Endothelial cell of umbilical vein (primary cell): ENCODE measurements at regions not wholly inside any gene's neighbourhood (a gene's known extent, or its start where the extent isn't known, plus 50 kb on each side); places are given as distances from the start of the nearest gene placed in this dataset.

Experiments
- BruUV-seq: library from RNA; stranded (reverse); fragments of 400-500 nt; replicated peaks from 2 replicates; lab custom pipeline; 2021; lab: Mats Ljungman, UMichigan
- CTCF ChIA-PET: fragments of 300-600, 350-600 bp; sonication (Branson Sonifier 250); formaldehyde crosslinking; loops from one replicate; lab custom pipeline; 2021; ENCODE audit warnings: antibody characterized with exemption, inconsistent platforms; lab: Charles Lee
- POLR2A ChIA-PET: fragments of 300-600, 350-600 bp; sonication (Branson Sonifier 250); formaldehyde crosslinking; loops from one replicate; lab custom pipeline; 2021; ENCODE audit warnings: antibody characterized with exemption, inconsistent platforms; lab: Charles Lee
- DNase-seq: peaks from one replicate; pipeline ENCODE4 v3.0.0-alpha.2; 2011; ENCODE audit warnings: low read depth, low spot score
- FAIRE-seq: peaks from 2 replicates; lab custom pipeline; 2011; peaks lifted over from hg19 to GRCh38; lab: Jason Lieb, UNC
- H2AFZ ChIP-seq: 2 replicates; pipeline ENCODE4 v1.6.0; 2012; ENCODE audit warnings: low read depth, low read length, control low read depth, inconsistent platforms
- H3K27ac ChIP-seq: 2 replicates; pipeline ENCODE4 v1.5.1; 2011; ENCODE audit warnings: low read depth, mild to moderate bottlenecking, control low read depth, low read length, moderate library complexity; ENCODE audit not compliant: insufficient read depth
- H3K27me3 ChIP-seq, 2 experiments: 2 replicates each; pipeline versions ENCODE4 v1.6.0 to v1.6.1; 2011; ENCODE audit warnings: low read length in 2 of 2, mixed read lengths in 1 of 2; ENCODE audit not compliant: control insufficient read depth in 2 of 2, insufficient read depth in 2 of 2
- H3K36me3 ChIP-seq, 2 experiments: 2 replicates in 1 of 2; 3 replicates in 1 of 2; pipeline ENCODE4 v1.5.1; 2011; ENCODE audit warnings: low read length in 2 of 2, mild to moderate bottlenecking in 1 of 2, moderate library complexity in 1 of 2; ENCODE audit not compliant: control insufficient read depth in 2 of 2, insufficient read depth in 2 of 2; ENCODE audit errors: extremely low read depth in 1 of 2
- H3K4me1 ChIP-seq: 3 replicates; pipeline ENCODE4 v1.5.1; 2011; ENCODE audit warnings: mild to moderate bottlenecking, low read length; ENCODE audit not compliant: control insufficient read depth, insufficient read depth; ENCODE audit errors: extremely low read depth
- H3K4me2 ChIP-seq: 2 replicates; pipeline ENCODE4 v1.6.1; 2011; ENCODE audit warnings: low read length, control low read depth, mixed read lengths; ENCODE audit not compliant: insufficient read depth
- H3K4me3 ChIP-seq, 3 experiments: fragments of 200-600 bp in 1 of 3; sonication (generic), shearing (Covaris generic) in 1 of 3; replicated peaks in 1 of 3; 2 replicates each; pipeline ENCODE4 v1.5.1; 2011 to 2016; ENCODE audit warnings: control low read depth in 3 of 3, low read length in 3 of 3, mild to moderate bottlenecking in 2 of 3, inconsistent platforms in 1 of 3, low read depth in 1 of 3, moderate library complexity in 1 of 3; ENCODE audit not compliant: insufficient read depth in 1 of 3
- H3K79me2 ChIP-seq: 2 replicates; pipeline ENCODE4 v1.6.0; 2012; ENCODE audit warnings: low read length, inconsistent platforms; ENCODE audit not compliant: control insufficient read depth, insufficient read depth
- H3K9ac ChIP-seq: replicated peaks from 2 replicates; pipeline ENCODE3; 2011; ENCODE audit warnings: low read length, control low read depth; ENCODE audit not compliant: insufficient read depth; ENCODE audit errors: extremely low read depth
- H3K9me1 ChIP-seq: replicated peaks from 3 replicates; pipeline ENCODE4 v1.6.0; 2011; ENCODE audit warnings: mild to moderate bottlenecking, low read length; ENCODE audit not compliant: control insufficient read depth, insufficient read depth; ENCODE audit errors: extremely low read depth
- H3K9me3 ChIP-seq: replicated peaks from 2 replicates; pipeline ENCODE4 v1.5.1; 2012; ENCODE audit warnings: low read length, inconsistent platforms; ENCODE audit not compliant: control insufficient read depth, insufficient read depth
- H4K20me1 ChIP-seq: replicated peaks from 2 replicates; pipeline ENCODE3; 2011; ENCODE audit warnings: mild to moderate bottlenecking, low read length; ENCODE audit not compliant: control insufficient read depth, insufficient read depth; ENCODE audit errors: extremely low read depth
- CTCF ChIP-seq, 2 donors: IDR thresholded peaks; 1 replicate in 1 of 2; 2 replicates in 1 of 2; pipeline ENCODE4 v1.5.1; 2011; ENCODE audit warnings: low read length in 2 of 2, mild to moderate bottlenecking in 2 of 2, moderate library complexity in 2 of 2, control low read depth in 1 of 2, inconsistent platforms in 1 of 2, low read depth in 1 of 2; ENCODE audit not compliant: insufficient read depth in 1 of 2; ENCODE audit errors: extremely low read depth in 1 of 2
- EZH2 ChIP-seq: IDR thresholded peaks from 2 replicates; pipeline ENCODE4 v1.6.1; 2012; ENCODE audit warnings: borderline replicate concordance, low read depth, mild to moderate bottlenecking, moderate library complexity, low read length, inconsistent platforms; ENCODE audit not compliant: severe bottlenecking
- FOS ChIP-seq: IDR thresholded peaks from 2 replicates; pipeline ENCODE4 v1.6.1; 2011; ENCODE audit warnings: mild to moderate bottlenecking, low read length, moderate library complexity, borderline replicate concordance; ENCODE audit not compliant: insufficient read depth
- GATA2 ChIP-seq: IDR thresholded peaks from 2 replicates; pipeline ENCODE4 v1.7.0; 2011; ENCODE audit warnings: low read depth, mild to moderate bottlenecking, moderate library complexity, mixed read lengths, low read length; ENCODE audit not compliant: insufficient read length, insufficient read depth
- JUN ChIP-seq: IDR thresholded peaks from 2 replicates; pipeline ENCODE4 v1.6.1; 2011; ENCODE audit warnings: borderline replicate concordance, low read depth; ENCODE audit not compliant: insufficient read length, insufficient read depth
- MAX ChIP-seq: IDR thresholded peaks from 2 replicates; pipeline ENCODE4 v1.6.1; 2011; ENCODE audit not compliant: insufficient read depth, insufficient read length
- MYC ChIP-seq: IDR thresholded peaks from one replicate; pipeline ENCODE4 v1.6.1; 2011; ENCODE audit warnings: mild to moderate bottlenecking, low read depth, low read length
- POLR2A ChIP-seq: IDR thresholded peaks from 2 replicates; pipeline ENCODE4 v1.6.1; 2012; ENCODE audit warnings: low read depth, mild to moderate bottlenecking, control low read depth, low read length
- POLR2AphosphoS5 ChIP-seq: IDR thresholded peaks from 2 replicates; pipeline ENCODE4 v1.6.1; 2012; ENCODE audit warnings: low read depth, mild to moderate bottlenecking, control low read depth, low read length, moderate library complexity; ENCODE audit not compliant: insufficient read depth
- dilution Hi-C: fragments of 300-500 bp; cut with MboI; formaldehyde crosslinking; loops from one replicate; pipeline ENCODE4 v1.15.0; 2019; ENCODE audit warnings: low sequenced_read_pairs; ENCODE audit not compliant: extremely low pct_ligation_motif_present
- intact Hi-C: fragments of 100-400 bp; cut with micrococcal nuclease; formaldehyde crosslinking; loops from one replicate; pipeline ENCODE4 v1.10.0; 2022

GRCh38 chr6:8315154-8315553, 120.2 kb downstream of the SLC35B3 start:
- CTCF ChIA-PET, result no interaction called here

More at GRCh38 chr6:8315154-8315553, 120.2 kb downstream of the SLC35B3 start:
- Histone ChIP-seq H3K9ac (no peak overlapping the region), H3K9me1 (no peaks in the 10 kb centered on the region), H3K27me3 (no peaks in the 10 kb centered on the region), H3K36me3 (no peaks in the 10 kb centered on the region), H3K27ac (no peak overlapping the region), H3K4me2 (no peak overlapping the region), H3K4me3 (no peak overlapping the region), H3K9me3 (no peaks in the 10 kb centered on the region), H2AFZ (no peak overlapping the region), H3K4me1 (no peaks in the 10 kb centered on the region), H3K79me2 (no peaks in the 10 kb centered on the region), H4K20me1 (no peaks in the 10 kb centered on the region)
- intact Hi-C loops (no loop called here), dilution Hi-C loops (no loop called here)
- TF ChIP-seq CTCF (IDR thresholded peaks at IDR 0.05; ENCODE audit: extremely low read depth in 1 of 2, insufficient read depth in 1 of 2, low read depth in 1 of 2, low read length in 2 of 2) (no peak), FOS (no peak), GATA2 (no peak), MAX (no peak), JUN (no peak), EZH2 (no peak), POLR2AphosphoS5 (no peak), MYC (no peak), POLR2A (no peak)
- POLR2A ChIA-PET, result no interaction called here
- FAIRE-seq, result no peak
- no TSS peak for BruUV-seq
- DNase-seq, result no peak
